ENCODE measurements at regions not wholly inside any gene's neighbourhood (a gene's known extent, or its start where the extent isn't known, plus 50 kb on each side); places are given as distances from the start of the nearest gene placed in this dataset.

DNA sequence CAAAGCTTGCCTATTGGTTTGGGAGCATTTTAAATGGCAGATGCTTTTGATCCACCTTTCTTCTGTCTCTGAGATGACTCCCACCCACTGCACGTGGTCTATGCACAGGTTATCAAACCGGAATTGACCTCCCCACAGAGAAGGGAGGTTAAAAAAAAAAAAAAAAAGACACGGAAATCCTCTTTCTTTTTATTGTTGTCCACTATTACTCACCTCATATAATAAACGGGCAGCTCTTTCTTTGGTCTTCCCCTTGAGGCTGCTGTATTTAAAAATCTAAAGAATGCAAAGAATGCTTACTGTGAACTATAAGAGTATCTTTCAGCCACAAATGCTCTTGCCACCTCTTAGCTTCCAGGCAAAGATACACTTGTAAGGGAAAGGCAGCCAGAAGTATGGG, 329.7 kb downstream of the NDFIP2 start:
- no peaks in the 10 kb centered on the region for H3K27me3 ChIP-seq (ENCODE audit: control insufficient read depth in 2 of 2, insufficient read depth in 1 of 2, low read length in 1 of 2)
- no peak overlapping the region for H3K27ac ChIP-seq (ENCODE audit: low read depth in 1 of 2, low read length in 1 of 2)
- H3K9me3 ChIP-seq (ENCODE audit: control insufficient read depth in 2 of 2, insufficient read depth in 1 of 2, low read length in 1 of 2), result peaks cover 0 to 15% of the 10 kb centered on the region in 2 donors
- no peak overlapping the region for H3K4me3 ChIP-seq (ENCODE audit: low read length in 2 of 2)
- H3K4me1 ChIP-seq (ENCODE audit: control insufficient read depth in 2 of 2, insufficient read depth in 2 of 2, low read length in 2 of 2), result peaks cover 0 to 3% of the 10 kb centered on the region in 2 donors
- no peak for DNase-seq (ENCODE audit: low read depth in 6 of 9, low spot score in 9 of 9)
- WGBS, result 90% methylated on average over 4 of the region's 4 CpGs
- H3K36me3 ChIP-seq (ENCODE audit: control insufficient read depth in 2 of 2, insufficient read depth in 2 of 2, low read length in 1 of 2), result no peaks in the 10 kb centered on the region

GRCh38 chr13:79810018-79810417, 329.1 kb downstream of the NDFIP2 start:
- DNase-seq (ENCODE audit: low read depth in 6 of 9, low spot score in 9 of 9), result no peak
- Histone ChIP-seq H3K9me3 (ENCODE audit: control insufficient read depth in 2 of 2, insufficient read depth in 1 of 2, low read length in 1 of 2) (peaks cover 0 to 15% of the 10 kb centered on the region in 2 donors), H3K27me3 (ENCODE audit: control insufficient read depth in 2 of 2, insufficient read depth in 1 of 2, low read length in 1 of 2) (no peaks in the 10 kb centered on the region), H3K4me3 (ENCODE audit: low read length in 2 of 2) (no peak overlapping the region), H3K36me3 (ENCODE audit: control insufficient read depth in 2 of 2, insufficient read depth in 2 of 2, low read length in 1 of 2) (no peaks in the 10 kb centered on the region), H3K27ac (ENCODE audit: low read depth in 1 of 2, low read length in 1 of 2) (no peak overlapping the region), H3K4me1 (ENCODE audit: control insufficient read depth in 2 of 2, insufficient read depth in 2 of 2, low read length in 2 of 2) (peaks cover 0 to 3% of the 10 kb centered on the region in 2 donors)
- WGBS, result 98% methylated on average over 5 of the region's 5 CpGs

DNA sequence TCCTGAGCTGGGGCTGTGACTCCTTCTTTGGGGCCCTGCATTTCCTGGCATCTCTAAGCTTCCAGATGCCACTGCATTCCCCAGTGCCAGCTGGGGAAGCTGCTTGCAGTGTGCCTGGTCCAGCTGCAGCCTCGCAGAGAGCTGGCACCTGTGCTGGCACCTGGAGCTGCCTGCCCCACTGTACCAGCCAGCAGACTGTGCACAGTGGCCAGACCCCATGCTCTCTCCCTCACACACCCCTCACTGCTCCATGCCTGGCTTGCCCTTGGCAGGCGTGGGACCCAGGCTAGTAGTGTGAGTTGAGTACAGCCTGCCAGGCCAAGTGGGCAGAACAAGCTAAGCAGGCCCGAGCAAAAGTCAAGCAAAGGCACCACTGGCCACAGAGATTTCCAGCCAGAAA, 327.5 kb downstream of the NDFIP2 start:
- DNase-seq (ENCODE audit: low read depth in 6 of 9, low spot score in 9 of 9), result no peak
- H3K4me3 ChIP-seq (ENCODE audit: low read length in 2 of 2), result no peak overlapping the region
- H3K9me3 ChIP-seq (ENCODE audit: control insufficient read depth in 2 of 2, insufficient read depth in 1 of 2, low read length in 1 of 2), result peaks cover 0 to 15% of the 10 kb centered on the region in 2 donors
- no peak overlapping the region for H3K27ac ChIP-seq (ENCODE audit: low read depth in 1 of 2, low read length in 1 of 2)
- 93% methylated on average over 3 of the region's 3 CpGs for WGBS
- no peaks in the 10 kb centered on the region for H3K27me3 ChIP-seq (ENCODE audit: control insufficient read depth in 2 of 2, insufficient read depth in 1 of 2, low read length in 1 of 2)
- peaks cover 4 to 9% of the 10 kb centered on the region in 2 donors for H3K4me1 ChIP-seq (ENCODE audit: control insufficient read depth in 2 of 2, insufficient read depth in 2 of 2, low read length in 2 of 2)
- H3K36me3 ChIP-seq (ENCODE audit: control insufficient read depth in 2 of 2, insufficient read depth in 2 of 2, low read length in 1 of 2), result no peaks in the 10 kb centered on the region

GRCh38 chr13:79807554-79807953, 326.6 kb downstream of the NDFIP2 start:
- Histone ChIP-seq H3K27ac (ENCODE audit: low read depth in 1 of 2, low read length in 1 of 2) (no peak overlapping the region), H3K4me3 (ENCODE audit: low read length in 2 of 2) (no peak overlapping the region), H3K4me1 (ENCODE audit: control insufficient read depth in 2 of 2, insufficient read depth in 2 of 2, low read length in 2 of 2) (peaks cover 4 to 6% of the 10 kb centered on the region in 2 donors), H3K9me3 (ENCODE audit: control insufficient read depth in 2 of 2, insufficient read depth in 1 of 2, low read length in 1 of 2) (peaks cover 0 to 15% of the 10 kb centered on the region in 2 donors), H3K36me3 (ENCODE audit: control insufficient read depth in 2 of 2, insufficient read depth in 2 of 2, low read length in 1 of 2) (no peaks in the 10 kb centered on the region), H3K27me3 (ENCODE audit: control insufficient read depth in 2 of 2, insufficient read depth in 1 of 2, low read length in 1 of 2) (no peaks in the 10 kb centered on the region)
- 78% methylated on average over 5 of the region's 5 CpGs for WGBS
- no peak for DNase-seq (ENCODE audit: low read depth in 6 of 9, low spot score in 9 of 9)

DNA sequence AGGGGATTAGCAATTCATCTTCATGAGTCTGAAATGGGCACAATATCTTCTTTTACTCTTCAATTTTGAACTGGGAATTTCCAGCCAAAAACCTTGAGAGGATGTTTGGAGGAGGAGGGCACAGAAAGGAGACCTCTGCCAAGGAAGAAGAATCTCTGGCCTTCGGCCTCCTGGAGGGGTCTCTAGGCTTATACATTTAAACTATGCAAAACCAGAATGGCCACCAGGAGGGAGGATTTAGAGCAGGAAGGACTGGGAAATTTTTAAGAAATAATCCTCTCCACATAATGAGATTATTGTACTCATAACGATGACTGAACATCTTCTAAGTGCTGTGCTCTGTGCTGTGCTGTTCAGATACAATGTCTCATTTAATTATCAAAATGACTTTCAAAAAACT, 325.9 kb downstream of the NDFIP2 start:
- no peak for DNase-seq (ENCODE audit: low read depth in 6 of 9, low spot score in 9 of 9)
- Histone ChIP-seq H3K9me3 (ENCODE audit: control insufficient read depth in 2 of 2, insufficient read depth in 1 of 2, low read length in 1 of 2) (peaks cover 0 to 15% of the 10 kb centered on the region in 2 donors), H3K4me1 (ENCODE audit: control insufficient read depth in 2 of 2, insufficient read depth in 2 of 2, low read length in 2 of 2) (peaks cover 4 to 6% of the 10 kb centered on the region in 2 donors), H3K27me3 (ENCODE audit: control insufficient read depth in 2 of 2, insufficient read depth in 1 of 2, low read length in 1 of 2) (no peaks in the 10 kb centered on the region), H3K4me3 (ENCODE audit: low read length in 2 of 2) (no peak overlapping the region), H3K36me3 (ENCODE audit: control insufficient read depth in 2 of 2, insufficient read depth in 2 of 2, low read length in 1 of 2) (no peaks in the 10 kb centered on the region), H3K27ac (ENCODE audit: low read depth in 1 of 2, low read length in 1 of 2) (no peak overlapping the region)
- WGBS, result 96% methylated on average over 2 of the region's 2 CpGs

GRCh38 chr13:79805317-79805716, 324.4 kb downstream of the NDFIP2 start:
- H3K27ac ChIP-seq (ENCODE audit: low read depth in 1 of 2, low read length in 1 of 2), result no peak overlapping the region
- no peak for DNase-seq (ENCODE audit: low read depth in 6 of 9, low spot score in 9 of 9)
- H3K36me3 ChIP-seq (ENCODE audit: control insufficient read depth in 2 of 2, insufficient read depth in 2 of 2, low read length in 1 of 2), result no peaks in the 10 kb centered on the region
- WGBS, result 99% methylated on average over 1 of the region's 1 CpG
- peaks cover 0 to 15% of the 10 kb centered on the region in 2 donors for H3K9me3 ChIP-seq (ENCODE audit: control insufficient read depth in 2 of 2, insufficient read depth in 1 of 2, low read length in 1 of 2)
- peaks cover 4 to 6% of the 10 kb centered on the region in 2 donors for H3K4me1 ChIP-seq (ENCODE audit: control insufficient read depth in 2 of 2, insufficient read depth in 2 of 2, low read length in 2 of 2)
- H3K4me3 ChIP-seq (ENCODE audit: low read length in 2 of 2), result no peak overlapping the region
- no peaks in the 10 kb centered on the region for H3K27me3 ChIP-seq (ENCODE audit: control insufficient read depth in 2 of 2, insufficient read depth in 1 of 2, low read length in 1 of 2)

GRCh38 chr13:79803989-79804388, 323.0 kb downstream of the NDFIP2 start:
- 95% methylated on average over 4 of the region's 4 CpGs for WGBS
- H3K4me3 ChIP-seq (ENCODE audit: low read length in 2 of 2), result no peak overlapping the region
- peaks cover 0 to 15% of the 10 kb centered on the region in 2 donors for H3K9me3 ChIP-seq (ENCODE audit: control insufficient read depth in 2 of 2, insufficient read depth in 1 of 2, low read length in 1 of 2)
- DNase-seq (ENCODE audit: low read depth in 6 of 9, low spot score in 9 of 9), result peak in 3 of 9 donors; percentile 16 to 39 (median 20)
- no peaks in the 10 kb centered on the region for H3K36me3 ChIP-seq (ENCODE audit: control insufficient read depth in 2 of 2, insufficient read depth in 2 of 2, low read length in 1 of 2)
- H3K4me1 ChIP-seq (ENCODE audit: control insufficient read depth in 2 of 2, insufficient read depth in 2 of 2, low read length in 2 of 2), result peaks cover 4 to 6% of the 10 kb centered on the region in 2 donors
- no peak overlapping the region for H3K27ac ChIP-seq (ENCODE audit: low read depth in 1 of 2, low read length in 1 of 2)
- no peaks in the 10 kb centered on the region for H3K27me3 ChIP-seq (ENCODE audit: control insufficient read depth in 2 of 2, insufficient read depth in 1 of 2, low read length in 1 of 2)

DNA sequence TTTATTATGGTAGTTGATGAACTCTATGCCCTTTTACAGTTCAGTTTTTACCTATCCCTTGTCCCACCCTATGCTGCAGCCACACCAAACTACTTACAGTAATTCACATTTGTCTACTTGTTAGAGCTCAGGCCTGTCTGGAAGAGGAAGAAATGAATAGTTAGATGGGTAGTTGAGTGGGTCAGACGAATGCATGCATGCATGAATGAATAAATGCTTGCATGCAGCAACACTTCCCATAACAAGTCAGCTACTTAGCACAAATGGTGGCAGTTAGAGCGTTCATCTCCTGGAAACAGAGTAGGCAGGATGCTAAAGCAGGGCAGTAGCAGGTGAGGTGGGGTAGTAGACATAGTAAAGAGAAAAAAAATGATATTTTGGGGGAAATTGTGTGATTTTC, 322.3 kb downstream of the NDFIP2 start:
- no peaks in the 10 kb centered on the region for H3K36me3 ChIP-seq (ENCODE audit: control insufficient read depth in 2 of 2, insufficient read depth in 2 of 2, low read length in 1 of 2)

GRCh38 chr13:79802389-79803085, 321.6 kb downstream of the NDFIP2 start:
- Histone ChIP-seq H3K4me1 (ENCODE audit: control insufficient read depth in 2 of 2, insufficient read depth in 2 of 2, low read length in 2 of 2) (peaks cover 4 to 6% of the 10 kb centered on the region in 2 donors), H3K9me3 (ENCODE audit: control insufficient read depth in 2 of 2, insufficient read depth in 1 of 2, low read length in 1 of 2) (peaks cover 0 to 5% of the 10 kb centered on the region in 2 donors), H3K36me3 (ENCODE audit: control insufficient read depth in 2 of 2, insufficient read depth in 2 of 2, low read length in 1 of 2) (no peaks in the 10 kb centered on the region), H3K27ac (ENCODE audit: low read depth in 1 of 2, low read length in 1 of 2) (no peak overlapping the region), H3K4me3 (ENCODE audit: low read length in 2 of 2) (no peak overlapping the region), H3K27me3 (ENCODE audit: control insufficient read depth in 2 of 2, insufficient read depth in 1 of 2, low read length in 1 of 2) (no peaks in the 10 kb centered on the region)
- whole genome bisulfite sequencing, result 86% methylated on average over 2 of the region's 2 CpGs
- no peak for DNase-seq (ENCODE audit: low read depth in 6 of 9, low spot score in 9 of 9)

More for the DNA sequence above, 322.3 kb downstream of the NDFIP2 start:
- DNase-seq (ENCODE audit: low read depth in 6 of 9, low spot score in 9 of 9), result no peak
- H3K27me3 ChIP-seq (ENCODE audit: control insufficient read depth in 2 of 2, insufficient read depth in 1 of 2, low read length in 1 of 2), result no peaks in the 10 kb centered on the region
- WGBS, result 94% methylated on average over 2 of the region's 2 CpGs
- no peak overlapping the region for H3K4me3 ChIP-seq (ENCODE audit: low read length in 2 of 2)
- H3K27ac ChIP-seq (ENCODE audit: low read depth in 1 of 2, low read length in 1 of 2), result no peak overlapping the region
- H3K9me3 ChIP-seq (ENCODE audit: control insufficient read depth in 2 of 2, insufficient read depth in 1 of 2, low read length in 1 of 2), result peaks cover 0 to 12% of the 10 kb centered on the region in 2 donors
- H3K4me1 ChIP-seq (ENCODE audit: control insufficient read depth in 2 of 2, insufficient read depth in 2 of 2, low read length in 2 of 2), result peaks cover 4 to 6% of the 10 kb centered on the region in 2 donors

Measured in thymus (tissue), 11 donors.